GM12865 (cell line): ENCODE measurements at regions not wholly inside any gene's neighbourhood (a gene's known extent, or its start where the extent isn't known, plus 50 kb on each side); places are given as distances from the start of the nearest gene placed in this dataset.

Source experiments
- DNase-seq: peaks from one replicate; pipeline ENCODE4 v3.0.0; 2010; ENCODE audit warnings: low read depth
- H3K4me3 ChIP-seq: 2 replicates; pipeline ENCODE4 v1.5.1; 2011; ENCODE audit warnings: mild to moderate bottlenecking, low read depth, low read length, control low read depth
- CTCF ChIP-seq: IDR thresholded peaks from 2 replicates; pipeline ENCODE4 v1.5.1; 2011; ENCODE audit warnings: low read length, control low read depth, low read depth, inconsistent platforms; ENCODE audit not compliant: insufficient read depth; ENCODE audit errors: missing control alignments

GRCh38 chr9:80158131-80158530 is 586.4 kb downstream of the TLE4 start:
- no peak for TF ChIP-seq CTCF
- peak; percentile 13 for DNase-seq
- peak overlapping the region; percentile 42 for H3K4me3 ChIP-seq

GRCh38 chr9:80157561-80157983 is 585.8 kb downstream of the TLE4 start:
- DNase-seq: peak; percentile 46
- no peak for TF ChIP-seq CTCF
- peak overlapping the region; percentile 42; the same call in 1 of the 2 replicates for H3K4me3 ChIP-seq

- no peak for TF ChIP-seq CTCF
- peak; percentile 63 for DNase-seq
- H3K4me3 ChIP-seq: no peak overlapping the region
Observed at GRCh38 chr9:80156756-80157472, 585.1 kb downstream of the TLE4 start.

GRCh38 chr9:80156262-80156661 is 584.5 kb downstream of the TLE4 start:
- no peak overlapping the region for H3K4me3 ChIP-seq
- TF ChIP-seq CTCF: no peak
- DNase-seq: no peak

- no peak for DNase-seq
Observed at GRCh38 chr9:80147866-80148265, 576.1 kb downstream of the TLE4 start.

GRCh38 chr9:80146466-80146865 is 574.7 kb downstream of the TLE4 start:
- peak; percentile 9 for DNase-seq

More at GRCh38 chr9:80147866-80148265, 576.1 kb downstream of the TLE4 start:
- no peak overlapping the region for H3K4me3 ChIP-seq
- no peak for TF ChIP-seq CTCF

More at GRCh38 chr9:80146466-80146865, 574.7 kb downstream of the TLE4 start:
- H3K4me3 ChIP-seq: no peak overlapping the region
- TF ChIP-seq CTCF: peak; percentile 16
